ENCODE measurements at regions not wholly inside any gene's neighbourhood (a gene's known extent, or its start where the extent isn't known, plus 50 kb on each side); places are given as distances from the start of the nearest gene placed in this dataset.
"Not testable (repeated sequence)": the region's sequence is repeated elsewhere in the genome, so short reads cannot be mapped to it uniquely, and the experiment has no call there.

- no peak for ATAC-seq
- Mint-ChIP-seq H3K36me3 (no peaks in the 10 kb centered on the region), H3K27ac (no peak overlapping the region), H3K9me3 (peaks cover 0 to under 1% of the 10 kb centered on the region in 2 donors)
- no peak for DNase-seq (ENCODE audit: low spot score in 2 of 2)
Measured at GRCh38 chr3:176286476-176287085, 910.7 kb downstream of the TBL1XR1 start.

- ATAC-seq = no peak
- H3K9me3 Mint-ChIP-seq = peaks cover 0 to 5% of the 10 kb centered on the region in 2 donors
- no peak for DNase-seq (ENCODE audit: low spot score in 2 of 2)
- H3K27ac Mint-ChIP-seq = no peak overlapping the region
- H3K36me3 Mint-ChIP-seq = no peaks in the 10 kb centered on the region
Measured at GRCh38 chr3:176275538-176275937, 921.7 kb downstream of the TBL1XR1 start.

- ATAC-seq = no peak
- Mint-ChIP-seq H3K27ac (no peak overlapping the region), H3K9me3 (peaks cover 3 to 5% of the 10 kb centered on the region in 2 donors), H3K36me3 (no peaks in the 10 kb centered on the region)
- no peak for DNase-seq (ENCODE audit: low spot score in 2 of 2)
Measured at GRCh38 chr3:176275113-176275512, 922.2 kb downstream of the TBL1XR1 start.

- no peak overlapping the region for H3K27ac Mint-ChIP-seq
- no peak for DNase-seq (ENCODE audit: low spot score in 2 of 2)
- ATAC-seq = no peak
Measured at GRCh38 chr3:176274161-176274560, 923.1 kb downstream of the TBL1XR1 start.

GRCh38 chr3:176262071-176262470, 935.2 kb downstream of the TBL1XR1 start:
- Mint-ChIP-seq H3K9me3 (peaks cover 19 to 22% of the 10 kb centered on the region in 2 donors), H3K36me3 (peaks cover 8% of the 10 kb centered on the region in 2 donors), H3K27ac (no peak overlapping the region)
- no peak for DNase-seq (ENCODE audit: low spot score in 2 of 2)
- no peak for ATAC-seq

More at GRCh38 chr3:176274161-176274560, 923.1 kb downstream of the TBL1XR1 start:
- Mint-ChIP-seq H3K36me3 (peaks cover 0 to 4% of the 10 kb centered on the region in 2 donors), H3K9me3 (peaks cover 5% of the 10 kb centered on the region in 2 donors)

DNA sequence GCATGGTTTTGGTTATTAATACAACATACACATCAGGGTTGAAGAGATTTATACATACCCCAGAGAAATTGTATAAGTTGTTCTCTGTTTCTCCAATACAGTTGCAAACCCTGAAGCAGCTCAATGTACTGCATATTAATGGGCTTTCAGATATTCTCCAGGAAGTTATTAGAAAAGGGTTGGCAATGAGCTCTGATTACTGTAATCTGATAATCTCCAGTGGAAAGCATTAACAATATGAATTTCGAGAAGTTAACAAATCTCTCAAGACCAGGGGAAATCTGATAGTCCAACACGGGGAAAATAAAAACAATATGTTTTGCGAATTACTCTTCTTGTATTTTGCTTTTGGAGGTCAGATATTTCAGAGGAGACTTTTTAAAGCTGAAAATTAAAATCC, 950.1 kb downstream of the TBL1XR1 start:
- ATAC-seq = no peak
- no peaks in the 10 kb centered on the region for H3K36me3 Mint-ChIP-seq
- no peak overlapping the region for H3K27ac Mint-ChIP-seq
- peaks cover 9 to 10% of the 10 kb centered on the region in 2 donors for H3K9me3 Mint-ChIP-seq
- DNase-seq (ENCODE audit: low spot score in 2 of 2) = no peak

DNA sequence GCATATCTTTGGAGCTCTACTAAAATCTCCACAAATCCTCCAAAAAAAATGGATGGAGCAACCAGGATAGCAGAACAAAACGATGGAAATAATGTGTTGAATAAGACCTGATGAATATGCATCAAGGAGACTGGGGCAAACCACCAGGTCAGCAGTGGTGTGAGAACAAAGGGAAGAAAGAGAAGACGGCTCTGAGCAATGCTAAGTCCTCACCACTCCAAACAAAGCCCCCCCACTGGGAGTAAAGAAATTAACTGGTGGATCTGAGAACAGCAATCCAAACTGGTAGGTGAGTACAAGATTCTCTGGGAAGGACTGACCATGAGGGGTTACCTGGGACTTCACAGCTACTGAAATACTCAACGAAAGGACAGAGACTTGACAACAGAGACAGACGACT, 977.3 kb downstream of the TBL1XR1 start:
- H3K9me3 Mint-ChIP-seq = peaks cover 2 to 15% of the 10 kb centered on the region in 2 donors

DNA sequence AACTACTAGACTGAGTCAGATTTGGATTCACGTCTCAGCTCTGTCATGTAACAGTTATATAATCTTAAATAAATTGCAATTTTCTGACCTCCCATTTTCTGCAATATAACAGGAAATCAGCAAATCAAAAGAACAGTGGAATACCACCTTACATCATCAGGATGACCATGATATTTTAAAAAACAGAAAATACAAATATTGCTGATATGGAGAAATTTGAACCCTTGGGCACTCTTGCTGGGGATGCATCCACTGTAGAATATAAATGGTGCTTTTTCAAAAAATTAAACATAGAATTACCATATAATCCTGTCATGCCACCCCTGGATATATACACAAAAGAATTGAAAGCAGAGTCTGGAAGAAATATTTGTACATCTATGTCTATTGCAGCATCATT, 982.5 kb downstream of the TBL1XR1 start:
- peaks cover 0 to 5% of the 10 kb centered on the region in 2 donors for H3K36me3 Mint-ChIP-seq
- no peak for ATAC-seq
- peaks cover 0 to 8% of the 10 kb centered on the region in 2 donors for H3K9me3 Mint-ChIP-seq
- no peak overlapping the region for H3K27ac Mint-ChIP-seq
- no peak for DNase-seq (ENCODE audit: low spot score in 2 of 2)

More for the DNA sequence above, 977.3 kb downstream of the TBL1XR1 start:
- Mint-ChIP-seq H3K27ac (no peak overlapping the region), H3K36me3 (peaks cover 0 to 10% of the 10 kb centered on the region in 2 donors)
- DNase-seq (ENCODE audit: low spot score in 2 of 2) (no peak), ATAC-seq (no peak)

DNA sequence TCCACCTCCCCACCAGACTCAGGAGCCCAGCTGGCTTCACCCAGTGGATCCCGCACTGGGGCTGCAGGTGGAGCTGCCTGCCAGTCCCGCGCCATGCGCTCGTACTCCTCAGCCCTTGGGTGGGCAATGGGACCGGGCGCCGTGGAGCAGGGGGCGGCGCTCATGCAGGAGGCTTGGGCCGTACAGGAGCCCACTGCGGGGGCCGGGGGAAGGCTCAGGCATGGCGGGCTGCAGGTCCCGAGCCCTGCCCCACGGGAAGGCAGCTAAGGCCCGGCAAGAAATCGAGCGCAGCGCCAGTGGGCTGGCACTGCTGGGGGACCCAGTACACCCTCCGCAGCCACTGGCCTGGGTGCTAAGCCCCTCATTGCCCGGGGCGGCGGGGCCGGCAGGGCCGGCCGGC, 984.0 kb downstream of the TBL1XR1 start:
- H3K27ac Mint-ChIP-seq; ATAC-seq; DNase-seq (ENCODE audit: low spot score in 2 of 2); H3K9me3 Mint-ChIP-seq; H3K36me3 Mint-ChIP-seq: not testable (repeated sequence)

DNA sequence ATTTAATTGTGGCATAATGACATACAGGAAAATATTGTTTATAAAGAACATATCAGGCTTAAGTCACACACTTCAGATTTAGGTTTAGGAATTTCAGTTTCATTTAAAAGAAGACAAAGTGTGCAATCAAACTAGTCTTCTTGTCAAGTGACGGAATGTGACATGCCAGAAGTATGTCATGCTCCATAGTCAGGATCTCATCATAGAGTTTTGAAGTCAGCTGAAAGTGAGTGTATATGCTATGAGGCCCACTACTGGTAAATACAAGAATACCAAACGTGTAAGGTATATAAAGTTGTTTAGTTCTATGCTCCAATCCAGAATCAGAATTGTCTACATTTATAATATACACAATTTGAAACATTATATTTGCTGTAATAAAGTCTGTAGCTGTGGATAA, 988.4 kb downstream of the TBL1XR1 start:
- no peak for DNase-seq (ENCODE audit: low spot score in 2 of 2)
- Mint-ChIP-seq H3K36me3 (no peaks in the 10 kb centered on the region), H3K9me3 (peaks cover 0 to 7% of the 10 kb centered on the region in 2 donors), H3K27ac (no peak overlapping the region)
- ATAC-seq = no peak

- ATAC-seq (no peak), DNase-seq (ENCODE audit: low spot score in 2 of 2) (no peak)
- no peak overlapping the region for H3K27ac Mint-ChIP-seq
- no peaks in the 10 kb centered on the region for H3K36me3 Mint-ChIP-seq
- peaks cover 0 to 7% of the 10 kb centered on the region in 2 donors for H3K9me3 Mint-ChIP-seq
Measured at GRCh38 chr3:176208283-176208682, 989.0 kb downstream of the TBL1XR1 start.

GRCh38 chr3:176206809-176207208, 990.5 kb downstream of the TBL1XR1 start:
- peaks cover 0 to 7% of the 10 kb centered on the region in 2 donors for H3K9me3 Mint-ChIP-seq
- no peak for DNase-seq (ENCODE audit: low spot score in 2 of 2)
- no peak for ATAC-seq
- H3K27ac Mint-ChIP-seq = no peak overlapping the region
- no peaks in the 10 kb centered on the region for H3K36me3 Mint-ChIP-seq

- Mint-ChIP-seq H3K9me3 (peaks cover 0 to 7% of the 10 kb centered on the region in 2 donors), H3K36me3 (no peaks in the 10 kb centered on the region), H3K27ac (no peak overlapping the region)
- ATAC-seq (no peak), DNase-seq (ENCODE audit: low spot score in 2 of 2) (no peak)
Measured at GRCh38 chr3:176202652-176203051, 994.6 kb downstream of the TBL1XR1 start.

GRCh38 chr3:176193032-176193730, 1004.1 kb downstream of the TBL1XR1 start:
- Mint-ChIP-seq H3K36me3 (no peaks in the 10 kb centered on the region), H3K27ac (no peak overlapping the region), H3K9me3 (peaks cover 5 to 16% of the 10 kb centered on the region in 2 donors)
- ATAC-seq (no peak), DNase-seq (ENCODE audit: low spot score in 2 of 2) (no peak)

DNA sequence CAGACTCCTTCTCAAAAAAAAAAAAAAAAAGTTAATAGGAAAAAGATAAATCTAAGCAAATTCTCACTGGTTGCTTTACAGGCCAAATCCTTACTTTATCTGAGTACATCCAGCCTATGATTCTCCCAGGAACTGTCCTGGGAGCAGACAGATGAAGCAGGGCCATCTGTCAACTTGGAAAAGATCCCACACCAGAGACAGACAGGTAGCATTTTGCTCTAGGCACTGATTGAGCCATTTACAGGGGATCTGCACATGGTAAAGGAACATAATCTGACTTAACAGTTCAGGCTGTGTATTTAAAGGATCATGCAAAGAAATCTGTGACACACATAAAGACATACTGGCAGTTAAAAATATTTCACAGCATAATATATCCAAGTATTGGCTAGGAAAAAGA, 1006.5 kb downstream of the TBL1XR1 start:
- peaks cover 9 to 22% of the 10 kb centered on the region in 2 donors for H3K9me3 Mint-ChIP-seq
- ATAC-seq = no peak
- no peak for DNase-seq (ENCODE audit: low spot score in 2 of 2)
- no peak overlapping the region for H3K27ac Mint-ChIP-seq
- no peaks in the 10 kb centered on the region for H3K36me3 Mint-ChIP-seq

GRCh38 chr3:176183181-176183580, 1014.1 kb downstream of the TBL1XR1 start:
- no peak overlapping the region for H3K27ac Mint-ChIP-seq
- ATAC-seq (no peak), DNase-seq (ENCODE audit: low spot score in 2 of 2) (no peak)
- H3K9me3 Mint-ChIP-seq = peaks cover 4 to 14% of the 10 kb centered on the region in 2 donors
- no peaks in the 10 kb centered on the region for H3K36me3 Mint-ChIP-seq

DNA sequence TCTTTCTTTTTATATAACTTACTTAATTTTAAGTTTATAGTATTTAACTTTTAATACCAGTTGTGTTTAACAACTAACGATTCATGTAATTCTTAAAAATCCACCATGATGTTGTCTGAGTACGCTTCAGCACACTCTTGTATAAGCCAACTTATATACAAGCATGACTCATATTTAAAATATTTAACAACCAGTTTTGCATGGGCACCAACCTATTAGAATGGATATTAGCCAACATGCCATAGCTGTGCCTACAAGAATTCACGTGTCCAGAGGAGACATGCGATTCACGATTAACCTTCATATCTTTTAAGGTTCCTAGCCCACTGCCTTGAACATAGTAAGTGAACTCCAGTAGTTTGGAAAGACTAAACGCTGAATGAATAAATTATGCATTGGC, 1023.2 kb downstream of the TBL1XR1 start:
- Mint-ChIP-seq H3K27ac (no peak overlapping the region), H3K36me3 (no peaks in the 10 kb centered on the region), H3K9me3 (peaks cover 10% of the 10 kb centered on the region in 2 donors)
- ATAC-seq (no peak), DNase-seq (ENCODE audit: low spot score in 2 of 2) (no peak)

- ATAC-seq (no peak), DNase-seq (ENCODE audit: low spot score in 2 of 2) (no peak)
- H3K36me3 Mint-ChIP-seq = no peaks in the 10 kb centered on the region
- no peak overlapping the region for H3K27ac Mint-ChIP-seq
- peaks cover 10% of the 10 kb centered on the region in 2 donors for H3K9me3 Mint-ChIP-seq
Measured at GRCh38 chr3:176172492-176172891, 1024.8 kb downstream of the TBL1XR1 start.

Measured in activated naive CD4-positive, alpha-beta T cell treated with anti-CD3 and anti-CD28 coated beads, Interleukin-2, amount 50 U/mL, for 72 hours (primary cell).